Heart right ventricle (tissue), 16 donors: ENCODE measurements at regions not wholly inside any gene's neighbourhood (a gene's known extent, or its start where the extent isn't known, plus 50 kb on each side); places are given as distances from the start of the nearest gene placed in this dataset.

Experiments used
- ATAC-seq, 8 donors: fragments of 200-7000 bp; cut with Tn5 transposase; one replicate each; pipeline ENCODE4 v1.9.1; 2020; ENCODE audit warnings: mild to moderate bottlenecking in 8 of 8, moderate library complexity in 8 of 8, moderate number of reproducible peaks in 1 of 8
- DNase-seq, 2 donors: peaks; one replicate each; pipeline ENCODE4 v3.0.0-alpha.2; 2020
- H3K27ac ChIP-seq, 10 donors: fragments of 200-600 bp; sonication (generic) in 2 of 10; one replicate each; pipeline versions ENCODE4 v1.5.0 to v1.8.0; 2020 to 2022; ENCODE audit warnings: mild to moderate bottlenecking in 3 of 10
- H3K27me3 ChIP-seq, 7 donors: fragments of 200-600 bp; one replicate each; pipeline ENCODE4 v1.8.0; 2021 to 2022; ENCODE audit warnings: mild to moderate bottlenecking in 2 of 7
- H3K36me3 ChIP-seq, 9 donors: fragments of 200-600 bp; sonication (generic) in 1 of 9; one replicate each; pipeline versions ENCODE4 v1.5.0 to v1.8.0; 2020 to 2022; ENCODE audit warnings: mild to moderate bottlenecking in 2 of 9
- H3K4me1 ChIP-seq, 9 donors: fragments of 200-600 bp; sonication (generic) in 1 of 9; one replicate each; pipeline versions ENCODE4 v1.5.0 to v1.8.0; 2020 to 2022; ENCODE audit warnings: mild to moderate bottlenecking in 4 of 9
- H3K4me3 ChIP-seq, 10 donors: fragments of 200-600 bp; sonication (generic) in 2 of 10; one replicate each; pipeline versions ENCODE4 v1.5.0 to v1.8.0; 2020 to 2022; ENCODE audit warnings: mild to moderate bottlenecking in 7 of 10, moderate library complexity in 2 of 10
- H3K9me3 ChIP-seq, 11 donors: fragments of 200-600 bp in 10 of 11; sonication (generic) in 2 of 11; one replicate each; pipeline versions ENCODE4 v1.5.0 to v1.8.0; 2013 to 2022; ENCODE audit warnings: mild to moderate bottlenecking in 2 of 11, control low read depth in 1 of 11, moderate library complexity in 1 of 11
- CTCF ChIP-seq, 9 donors: fragments of 200-600 bp; sonication (generic) in 2 of 9; IDR thresholded peaks; one replicate each; pipeline versions ENCODE4 v1.5.0 to v1.8.0; 2021 to 2022; ENCODE audit warnings: antibody characterized with exemption in 9 of 9, mild to moderate bottlenecking in 5 of 9, moderate library complexity in 1 of 9
- WGBS, 2 donors: extraction: QIAGEN DNeasy Blood & Tissue Kit; methylation state at CpG; one replicate each; pipeline ENCODE4 v1.1.7; 2013; ENCODE audit warnings: inconsistent platforms in 1 of 2; 5-methylcytosine and 5-hydroxymethylcytosine counted together
- intact Hi-C, 10 donors: fragments of 100-400 bp; cut with DNase I; formaldehyde crosslinking; loops; one replicate each; pipeline versions ENCODE4 v1.11.1 to v1.14.2; 2022
- donor health status: Arrhythmogenic right ventricular cardiomyopathy.
- donor health status: ischemic (EF 13 %, LVEDD 7.1; RV severe dilation, severe dysfunction).
- donor health status: healthy with polysubstance abuse.
- donor health status: DM: no; HTN: yes; CAD: no.
- donor health status: DM: no; HTN: no; CAD: no.
- donor health status: ischemic (EF 25% LVEDD 6.9; RV normal size, moderate dysfunction).
- donor health status: ischemic (EF 25% LVEDD 5.7; RV mildly dilated, moderate dysfunction).
- donor health status: healthy.
- donor health status: DM: yes; HTN: yes; CAD: no.
- donor health status: Ischemic cardiomyopathy.
- donor health status: ischemic (EF 35%, LVEDD 5.7; RV mildly dilated, moderate dysfunction).
- donor health status: nonischemic (EF 11% LVEDD 7.7; RV severe dilation, severe dysfunction).
- donor health status: DM: yes; HTN: yes; CAD: no.
- donor health status: PGD.
- donor health status: ischemic (EF 29% LVEDD 5.4; RV normal size, mild dysfunction).
- donor health status: nonischemic (EF 23%, LVEDD 6.1; RV moderate dilation, normal function).

- H3K27me3 ChIP-seq: peaks cover 0 to 69% (median 52%) of the 10 kb centered on the region in 7 donors
- H3K4me3 ChIP-seq: no peak overlapping the region
- H3K36me3 ChIP-seq: no peaks in the 10 kb centered on the region
- no peaks in the 10 kb centered on the region for H3K9me3 ChIP-seq
- TF ChIP-seq CTCF (IDR thresholded peaks at IDR 0.05): no peak
- WGBS, 2 donors: 53 to 55% methylated on average over 11 of the region's 11 CpGs
- intact Hi-C loops: no loop called here
- H3K4me1 ChIP-seq: no peaks in the 10 kb centered on the region
- no peak for DNase-seq
- ATAC-seq: no peak
- no peak overlapping the region for H3K27ac ChIP-seq
Measured at GRCh38 chr14:98909251-98909944, 362.6 kb downstream of the BCL11B start.

- ATAC-seq: no peak
- H3K9me3 ChIP-seq: no peaks in the 10 kb centered on the region
- DNase-seq: no peak
- intact Hi-C loops: no loop called here
- no peak for TF ChIP-seq CTCF (IDR thresholded peaks at IDR 0.05)
- H3K4me1 ChIP-seq: no peaks in the 10 kb centered on the region
- no peak overlapping the region for H3K27ac ChIP-seq
- H3K27me3 ChIP-seq: peaks cover 0 to 65% (median 48%) of the 10 kb centered on the region in 7 donors
- 81 to 83% methylated on average over 3 of the region's 3 CpGs for WGBS, 2 donors
- no peaks in the 10 kb centered on the region for H3K36me3 ChIP-seq
- H3K4me3 ChIP-seq: no peak overlapping the region
Measured at GRCh38 chr14:98910061-98910460, 361.9 kb downstream of the BCL11B start.

GRCh38 chr14:98912655-98913054 lies 359.3 kb downstream of the BCL11B start:
- no peak overlapping the region for H3K4me3 ChIP-seq
- 54 to 65% methylated on average over 2 of the region's 2 CpGs for WGBS, 2 donors
- ATAC-seq (no peak), DNase-seq (no peak)
- no peaks in the 10 kb centered on the region for H3K4me1 ChIP-seq
- peaks cover 0 to 51% (median 33%) of the 10 kb centered on the region in 7 donors for H3K27me3 ChIP-seq
- no peak overlapping the region for H3K27ac ChIP-seq
- no peaks in the 10 kb centered on the region for H3K9me3 ChIP-seq
- TF ChIP-seq CTCF (IDR thresholded peaks at IDR 0.05): no peak
- H3K36me3 ChIP-seq: no peaks in the 10 kb centered on the region
- intact Hi-C loops: no loop called here

- Histone ChIP-seq H3K9me3 (no peaks in the 10 kb centered on the region), H3K27me3 (peaks cover 0 to 37% (median 23%) of the 10 kb centered on the region in 7 donors), H3K27ac (no peak overlapping the region), H3K4me3 (no peak overlapping the region), H3K36me3 (no peaks in the 10 kb centered on the region), H3K4me1 (no peaks in the 10 kb centered on the region)
- TF ChIP-seq CTCF (IDR thresholded peaks at IDR 0.05): no peak
- ATAC-seq: no peak
- intact Hi-C loops: no loop called here
- DNase-seq: no peak
- 52 to 53% methylated on average over 6 of the region's 6 CpGs for WGBS, 2 donors
Measured at GRCh38 chr14:98913967-98914650, 357.9 kb downstream of the BCL11B start.
